Colonic mucosa (tissue), 4 donors: ENCODE measurements at regions not wholly inside any gene's neighbourhood (a gene's known extent, or its start where the extent isn't known, plus 50 kb on each side); places are given as distances from the start of the nearest gene placed in this dataset.
"Not testable (repeated sequence)": the region's sequence is repeated elsewhere in the genome, so short reads cannot be mapped to it uniquely, and the experiment has no call there.

ENCODE experiments used
- DNase-seq: peaks from one replicate; pipeline ENCODE4 v3.0.0-alpha.2; 2020
- H3K27ac ChIP-seq: fragments of 200-600 bp; one replicate; pipeline ENCODE4 v1.8.0; 2021
- H3K27me3 ChIP-seq: fragments of 200-600 bp; one replicate; pipeline ENCODE4 v1.8.0; 2021
- H3K36me3 ChIP-seq: fragments of 200-600 bp; one replicate; pipeline ENCODE4 v1.8.0; 2021
- H3K4me1 ChIP-seq: fragments of 200-600 bp; one replicate; pipeline ENCODE4 v1.8.0; 2021; ENCODE audit warnings: mild to moderate bottlenecking
- H3K4me3 ChIP-seq: fragments of 200-600 bp; one replicate; pipeline ENCODE4 v1.8.0; 2021
- H3K9ac ChIP-seq, 2 donors: one replicate each; pipeline ENCODE4 v1.7.0; 2013; ENCODE audit warnings: control low read depth in 2 of 2, low read depth in 2 of 2, low read length in 2 of 2
- H3K9me3 ChIP-seq: fragments of 200-600 bp; one replicate; pipeline ENCODE4 v1.8.0; 2021
- intact Hi-C: fragments of 100-400 bp; cut with DNase I; formaldehyde crosslinking; loops from one replicate; pipeline ENCODE4 v1.14.1; 2022
- TF ChIP-seq, protein P1 (sequence below): fragments of 200-600 bp; IDR thresholded peaks from one replicate; pipeline ENCODE4 v1.8.0; 2022; ENCODE audit warnings: antibody characterized with exemption, mild to moderate bottlenecking
- donor health status: healthy.
- donor health status: DM: no; HTN: no; CAD: no.
- donor health status: DM: no; HTN: no; CAD: no.

DNA sequence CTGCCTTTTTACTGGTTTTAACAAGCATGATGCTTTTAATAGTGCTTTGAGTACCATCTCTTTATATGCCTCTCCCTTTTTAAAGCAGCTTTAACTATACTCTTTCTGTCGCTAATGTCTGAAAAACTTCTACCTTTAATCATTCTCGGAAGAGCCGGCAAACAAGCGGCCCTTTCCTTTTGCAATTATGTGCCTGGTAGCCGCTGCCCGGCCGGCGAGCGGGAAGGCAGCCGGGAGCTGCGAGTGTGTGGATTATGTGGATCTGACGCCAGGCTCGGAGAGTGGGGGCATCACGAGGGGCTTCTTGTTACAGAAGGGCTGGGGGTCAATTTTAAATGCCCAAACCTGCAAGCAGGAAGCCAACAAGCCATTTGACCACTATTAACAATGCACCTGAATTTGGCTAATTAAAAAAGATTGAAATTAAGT is 120.9 kb downstream of the BUB3 start:
- Histone ChIP-seq H3K36me3 (no peaks in the 10 kb centered on the region), H3K27ac (no peak overlapping the region), H3K4me3 (no peak overlapping the region), H3K4me1 (no peaks in the 10 kb centered on the region), H3K9me3 (no peaks in the 10 kb centered on the region), H3K9ac (no peak overlapping the region), H3K27me3 (peaks cover 11% of the 10 kb centered on the region)
- intact Hi-C loops, result no loop called here
- TF ChIP-seq, protein P1, sequence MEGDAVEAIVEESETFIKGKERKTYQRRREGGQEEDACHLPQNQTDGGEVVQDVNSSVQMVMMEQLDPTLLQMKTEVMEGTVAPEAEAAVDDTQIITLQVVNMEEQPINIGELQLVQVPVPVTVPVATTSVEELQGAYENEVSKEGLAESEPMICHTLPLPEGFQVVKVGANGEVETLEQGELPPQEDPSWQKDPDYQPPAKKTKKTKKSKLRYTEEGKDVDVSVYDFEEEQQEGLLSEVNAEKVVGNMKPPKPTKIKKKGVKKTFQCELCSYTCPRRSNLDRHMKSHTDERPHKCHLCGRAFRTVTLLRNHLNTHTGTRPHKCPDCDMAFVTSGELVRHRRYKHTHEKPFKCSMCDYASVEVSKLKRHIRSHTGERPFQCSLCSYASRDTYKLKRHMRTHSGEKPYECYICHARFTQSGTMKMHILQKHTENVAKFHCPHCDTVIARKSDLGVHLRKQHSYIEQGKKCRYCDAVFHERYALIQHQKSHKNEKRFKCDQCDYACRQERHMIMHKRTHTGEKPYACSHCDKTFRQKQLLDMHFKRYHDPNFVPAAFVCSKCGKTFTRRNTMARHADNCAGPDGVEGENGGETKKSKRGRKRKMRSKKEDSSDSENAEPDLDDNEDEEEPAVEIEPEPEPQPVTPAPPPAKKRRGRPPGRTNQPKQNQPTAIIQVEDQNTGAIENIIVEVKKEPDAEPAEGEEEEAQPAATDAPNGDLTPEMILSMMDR, result no peak
- no peak for DNase-seq

GRCh38 chr10:123278445-123278844 is 124.2 kb downstream of the BUB3 start:
- no peaks in the 10 kb centered on the region for H3K4me1 ChIP-seq
- H3K27ac ChIP-seq, result no peak overlapping the region
- no peak for DNase-seq
- no peak overlapping the region for H3K9ac ChIP-seq
- no peaks in the 10 kb centered on the region for H3K9me3 ChIP-seq
- H3K27me3 ChIP-seq, result peaks cover 11% of the 10 kb centered on the region
- no peak overlapping the region for H3K4me3 ChIP-seq
- no peaks in the 10 kb centered on the region for H3K36me3 ChIP-seq
- TF ChIP-seq, protein P1, result no peak
- intact Hi-C loops, result no loop called here

DNA sequence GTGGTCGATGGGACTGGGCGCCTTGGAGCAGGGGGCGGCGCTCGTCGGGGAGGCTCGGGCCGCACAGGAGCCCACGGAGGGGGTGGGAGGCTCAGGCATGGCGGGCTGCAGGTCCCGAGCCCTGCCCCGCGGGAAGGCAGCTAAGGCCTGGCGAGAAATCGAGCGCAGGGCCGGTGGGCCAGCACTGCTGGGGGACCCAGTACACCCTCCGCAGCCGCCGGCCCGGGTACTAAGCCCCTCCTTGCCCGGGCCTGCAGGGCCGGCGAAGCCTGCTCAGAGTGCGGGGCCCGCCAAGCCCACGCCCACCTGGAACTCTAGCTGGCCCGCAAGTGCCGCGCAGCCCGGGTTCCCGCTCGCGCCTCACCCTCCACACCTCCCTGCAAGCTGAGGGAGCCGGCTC is 129.2 kb downstream of the BUB3 start:
- H3K9me3 ChIP-seq, H3K9ac ChIP-seq, H3K4me1 ChIP-seq, H3K27me3 ChIP-seq, H3K4me3 ChIP-seq, intact Hi-C loops, DNase-seq, H3K36me3 ChIP-seq, H3K27ac ChIP-seq: not testable (repeated sequence)

- no peak for DNase-seq
- intact Hi-C loops, result no loop called here
- no peaks in the 10 kb centered on the region for H3K9me3 ChIP-seq
- TF ChIP-seq, protein P1, result no peak
- H3K9ac ChIP-seq, result no peak overlapping the region
- no peak overlapping the region for H3K27ac ChIP-seq
- H3K36me3 ChIP-seq, result no peaks in the 10 kb centered on the region
- no peaks in the 10 kb centered on the region for H3K4me1 ChIP-seq
- no peak overlapping the region for H3K4me3 ChIP-seq
- H3K27me3 ChIP-seq, result no peaks in the 10 kb centered on the region
Observed at GRCh38 chr10:123284022-123284421, 129.8 kb downstream of the BUB3 start.

GRCh38 chr10:123287594-123288247 is 133.5 kb downstream of the BUB3 start:
- TF ChIP-seq, protein P1, result no peak

GRCh38 chr10:123289432-123289831 is 135.2 kb downstream of the BUB3 start:
- Histone ChIP-seq H3K4me3 (no peak overlapping the region), H3K9ac (no peak overlapping the region), H3K9me3 (no peaks in the 10 kb centered on the region), H3K36me3 (no peaks in the 10 kb centered on the region), H3K4me1 (no peaks in the 10 kb centered on the region), H3K27ac (no peak overlapping the region), H3K27me3 (no peaks in the 10 kb centered on the region)
- TF ChIP-seq, protein P1, result no peak
- no peak for DNase-seq
- intact Hi-C loops, result no loop called here

More at GRCh38 chr10:123287594-123288247, 133.5 kb downstream of the BUB3 start:
- Histone ChIP-seq H3K27ac (no peak overlapping the region), H3K9ac (no peak overlapping the region), H3K4me1 (no peaks in the 10 kb centered on the region), H3K4me3 (no peak overlapping the region), H3K36me3 (no peaks in the 10 kb centered on the region), H3K9me3 (no peaks in the 10 kb centered on the region), H3K27me3 (no peaks in the 10 kb centered on the region)
- intact Hi-C loops, result no loop called here
- no peak for DNase-seq
